PC-3 (cell line): ENCODE measurements at regions not wholly inside any gene's neighbourhood (a gene's known extent, or its start where the extent isn't known, plus 50 kb on each side); places are given as distances from the start of the nearest gene placed in this dataset.

ENCODE experiments used
- ATAC-seq: fragments of 200-7000 bp; cut with Tn5 transposase; 2 replicates; pipeline ENCODE4 v1.9.1; 2020; ENCODE audit warnings: mild to moderate bottlenecking, moderate library complexity
- BruUV-seq: library from RNA; stranded (reverse); fragments of 400-500 nt; replicated peaks from 2 replicates; lab custom pipeline; 2021; lab: Mats Ljungman, UMichigan
- CTCF ChIA-PET: fragments of 300-600 bp; sonication (Branson Sonifier 250); formaldehyde crosslinking; loops from one replicate; lab custom pipeline; 2022; ENCODE audit warnings: antibody characterized with exemption; lab: Charles Lee
- POLR2A ChIA-PET: fragments of 300-600 bp; sonication (Branson Sonifier 250); formaldehyde crosslinking; loops from one replicate; lab custom pipeline; 2022; ENCODE audit warnings: antibody characterized with exemption; ENCODE audit not compliant: unreplicated experiment; lab: Charles Lee
- DNase-seq: peaks from one replicate; pipeline ENCODE4 v3.0.0-alpha.2; 2015
- H2AFZ ChIP-seq: fragments of 300-600 bp; sonication (generic); 2 replicates; pipeline ENCODE4 v1.6.0; 2016; ENCODE audit warnings: antibody characterized with exemption, low read length
- H3F3A ChIP-seq: fragments of 300-600 bp; sonication (generic); one replicate; pipeline ENCODE4 v1.6.0; 2017; ENCODE audit warnings: antibody characterized with exemption, low read length, control low read depth, mild to moderate bottlenecking; ENCODE audit not compliant: unreplicated experiment
- H3K27ac ChIP-seq: fragments of 300-600 bp; sonication (generic); 2 replicates; pipeline ENCODE4 v1.5.1; 2016; ENCODE audit warnings: mild to moderate bottlenecking, low read length
- H3K27me3 ChIP-seq: fragments of 300-600 bp; sonication (generic); 2 replicates; pipeline ENCODE4 v1.6.1; 2016; ENCODE audit warnings: low read length, mixed read lengths
- H3K36me3 ChIP-seq: fragments of 300-600 bp; sonication (generic); 2 replicates; pipeline ENCODE4 v1.6.1; 2016; ENCODE audit warnings: low read depth, mixed run types, low read length, mixed read lengths
- H3K4me1 ChIP-seq: fragments of 300-600 bp; sonication (generic); 2 replicates; pipeline ENCODE4 v1.5.1; 2016; ENCODE audit warnings: low read length; ENCODE audit not compliant: insufficient read depth
- H3K4me2 ChIP-seq: fragments of 300-600 bp; sonication (generic); 2 replicates; pipeline ENCODE4 v1.6.0; 2016; ENCODE audit warnings: low read length
- H3K4me3 ChIP-seq: fragments of 300-600 bp; sonication (generic); 2 replicates; pipeline ENCODE4 v1.5.1; 2016; ENCODE audit warnings: mild to moderate bottlenecking, low read length, mixed read lengths
- H3K79me2 ChIP-seq: fragments of 300-600 bp; sonication (generic); 2 replicates; pipeline ENCODE4 v1.6.1; 2017; ENCODE audit warnings: low read length, mixed read lengths
- H3K9ac ChIP-seq: fragments of 300-600 bp; sonication (generic); 2 replicates; pipeline ENCODE4 v1.6.0; 2016; ENCODE audit warnings: mild to moderate bottlenecking, low read length
- H3K9me2 ChIP-seq: fragments of 300-600 bp; sonication (generic); replicated peaks from 2 replicates; pipeline ENCODE4 v1.6.1; 2016; ENCODE audit warnings: mixed run types, low read length, mixed read lengths
- H3K9me3 ChIP-seq: fragments of 300-600 bp; sonication (generic); 2 replicates; pipeline ENCODE4 v1.6.1; 2016; ENCODE audit warnings: low read length, mixed read lengths
- H4K20me1 ChIP-seq: fragments of 300-600 bp; sonication (generic); 2 replicates; pipeline ENCODE4 v1.6.1; 2016; ENCODE audit warnings: low read length, mixed read lengths
- EZH2 ChIP-seq: fragments of 300-600 bp; sonication (generic); IDR thresholded peaks from one replicate; pipeline ENCODE4 v1.6.1; 2017; ENCODE audit warnings: antibody characterized with exemption, mild to moderate bottlenecking, low read length; ENCODE audit not compliant: unreplicated experiment
- EZH2phosphoT487 ChIP-seq: fragments of 300-600 bp; sonication (generic); IDR thresholded peaks from 2 replicates; pipeline ENCODE4 v1.6.1; 2018; ENCODE audit warnings: mild to moderate bottlenecking, antibody characterized with exemption, low read length, borderline replicate concordance
- intact Hi-C: fragments of 100-400 bp; cut with micrococcal nuclease; formaldehyde crosslinking; loops from 2 replicates; pipeline ENCODE4 v1.9.0; 2023
- TF ChIP-seq, protein P1 (sequence below): fragments of 300-600 bp; sonication (generic); conservative IDR thresholded peaks from 2 replicates; pipeline ENCODE4 v1.5.1; 2017; ENCODE audit warnings: antibody characterized with exemption, low read depth, mild to moderate bottlenecking, low read length

DNA sequence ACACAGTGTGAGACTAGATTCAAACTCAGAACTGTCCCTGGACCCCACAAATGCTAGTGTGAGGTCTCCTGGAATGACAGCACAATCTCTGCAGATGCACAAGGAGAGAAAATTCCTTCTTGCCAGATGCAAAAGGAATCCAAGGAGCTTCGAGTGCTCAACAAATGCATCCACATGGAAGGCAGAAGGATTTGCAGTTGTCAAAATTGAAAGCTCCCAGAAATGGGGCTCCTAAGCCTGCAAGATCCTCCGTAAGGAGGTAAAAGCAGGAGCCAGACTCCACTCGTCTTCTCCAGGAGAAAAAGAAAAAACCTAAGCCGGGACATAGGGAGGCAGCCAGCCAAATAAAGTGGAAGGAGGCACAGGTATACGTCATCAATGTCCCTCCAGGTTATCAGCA, 355.0 kb upstream of the KLHL29 start:
- no peak overlapping the region for H2AFZ ChIP-seq
- no peak overlapping the region for H3K4me2 ChIP-seq
- no peaks in the 10 kb centered on the region for H3F3A ChIP-seq
- no peaks in the 10 kb centered on the region for H4K20me1 ChIP-seq
- H3K9me2 ChIP-seq: no peaks in the 10 kb centered on the region
- no peak overlapping the region for H3K27ac ChIP-seq
- DNase-seq (no peak), ATAC-seq (no peak)
- no peaks in the 10 kb centered on the region; the same call in 1 of the 2 replicates for H3K9me3 ChIP-seq
- H3K79me2 ChIP-seq: no peaks in the 10 kb centered on the region
- no peaks in the 10 kb centered on the region for H3K4me1 ChIP-seq
- no peak overlapping the region for H3K4me3 ChIP-seq
- POLR2A ChIA-PET: no interaction called here
- no peaks in the 10 kb centered on the region for H3K36me3 ChIP-seq
- TF ChIP-seq EZH2 (no peak), EZH2phosphoT487 (no peak)
- TF ChIP-seq, protein P1, sequence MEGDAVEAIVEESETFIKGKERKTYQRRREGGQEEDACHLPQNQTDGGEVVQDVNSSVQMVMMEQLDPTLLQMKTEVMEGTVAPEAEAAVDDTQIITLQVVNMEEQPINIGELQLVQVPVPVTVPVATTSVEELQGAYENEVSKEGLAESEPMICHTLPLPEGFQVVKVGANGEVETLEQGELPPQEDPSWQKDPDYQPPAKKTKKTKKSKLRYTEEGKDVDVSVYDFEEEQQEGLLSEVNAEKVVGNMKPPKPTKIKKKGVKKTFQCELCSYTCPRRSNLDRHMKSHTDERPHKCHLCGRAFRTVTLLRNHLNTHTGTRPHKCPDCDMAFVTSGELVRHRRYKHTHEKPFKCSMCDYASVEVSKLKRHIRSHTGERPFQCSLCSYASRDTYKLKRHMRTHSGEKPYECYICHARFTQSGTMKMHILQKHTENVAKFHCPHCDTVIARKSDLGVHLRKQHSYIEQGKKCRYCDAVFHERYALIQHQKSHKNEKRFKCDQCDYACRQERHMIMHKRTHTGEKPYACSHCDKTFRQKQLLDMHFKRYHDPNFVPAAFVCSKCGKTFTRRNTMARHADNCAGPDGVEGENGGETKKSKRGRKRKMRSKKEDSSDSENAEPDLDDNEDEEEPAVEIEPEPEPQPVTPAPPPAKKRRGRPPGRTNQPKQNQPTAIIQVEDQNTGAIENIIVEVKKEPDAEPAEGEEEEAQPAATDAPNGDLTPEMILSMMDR: no peak
- no TSS peak for BruUV-seq
- H3K9ac ChIP-seq: no peak overlapping the region
- CTCF ChIA-PET: no interaction called here
- H3K27me3 ChIP-seq: no peaks in the 10 kb centered on the region
- intact Hi-C loops: no loop called here

DNA sequence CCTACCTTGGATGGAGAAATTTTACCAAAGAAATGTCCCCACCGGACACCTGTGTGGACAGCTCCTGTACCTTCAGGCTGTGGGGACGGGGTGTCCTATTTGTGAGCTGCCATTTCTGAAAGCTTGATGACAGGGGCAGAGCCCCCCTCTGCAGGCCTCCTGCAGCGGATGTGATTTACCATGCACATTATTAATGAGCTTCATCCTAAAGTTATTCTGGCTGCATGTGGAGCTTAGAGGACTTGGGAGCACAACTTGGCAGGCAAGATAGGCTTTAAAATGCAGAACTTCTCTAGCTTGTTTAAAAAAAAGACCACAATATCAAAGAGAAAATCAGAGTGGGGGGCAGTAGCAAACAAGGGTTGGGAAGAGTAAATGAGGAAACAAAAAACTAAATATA, 350.0 kb upstream of the KLHL29 start:
- intact Hi-C loops: no loop called here
- H4K20me1 ChIP-seq: no peaks in the 10 kb centered on the region
- no peak overlapping the region for H3K4me2 ChIP-seq
- DNase-seq (no peak), ATAC-seq (no peak)
- H3K9me3 ChIP-seq: no peaks in the 10 kb centered on the region; the same call in 1 of the 2 replicates
- TF ChIP-seq, protein P1: no peak
- TF ChIP-seq EZH2: no peak
- no peak for TF ChIP-seq EZH2phosphoT487
- no TSS peak for BruUV-seq
- H3K9me2 ChIP-seq: no peaks in the 10 kb centered on the region
- POLR2A ChIA-PET: no interaction called here
- no peaks in the 10 kb centered on the region for H3K79me2 ChIP-seq
- H2AFZ ChIP-seq: no peak overlapping the region
- no peaks in the 10 kb centered on the region for H3K36me3 ChIP-seq
- no peak overlapping the region for H3K9ac ChIP-seq
- no peak overlapping the region for H3K4me3 ChIP-seq
- no peak overlapping the region for H3K27ac ChIP-seq
- no peaks in the 10 kb centered on the region for H3K4me1 ChIP-seq
- no peaks in the 10 kb centered on the region for H3F3A ChIP-seq
- H3K27me3 ChIP-seq: no peaks in the 10 kb centered on the region
- CTCF ChIA-PET: no interaction called here

DNA sequence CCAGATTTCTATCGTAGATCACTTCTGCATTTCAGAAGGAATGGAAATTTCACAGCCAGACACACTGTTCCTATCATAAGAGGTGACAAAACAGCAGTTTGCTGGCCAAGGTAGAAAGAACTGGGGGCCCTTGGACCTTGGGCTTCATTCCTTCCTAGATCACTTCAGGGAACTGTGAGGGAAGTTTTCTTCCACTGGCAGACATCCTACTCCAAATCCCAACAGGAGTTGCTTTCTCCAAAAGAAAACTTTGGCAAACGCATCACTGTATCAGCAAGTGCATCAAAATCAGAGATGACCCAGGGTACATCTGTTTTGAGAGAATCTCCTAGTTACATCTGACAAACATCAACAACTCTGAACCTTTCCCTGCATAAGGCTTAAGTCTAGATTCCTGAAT, 348.4 kb upstream of the KLHL29 start:
- no peak for DNase-seq
- Histone ChIP-seq H3K27me3 (no peaks in the 10 kb centered on the region), H4K20me1 (no peaks in the 10 kb centered on the region), H3K4me2 (no peak overlapping the region), H3K4me1 (no peaks in the 10 kb centered on the region), H3K27ac (no peak overlapping the region), H3K9ac (no peak overlapping the region), H3F3A (no peaks in the 10 kb centered on the region), H3K36me3 (no peaks in the 10 kb centered on the region), H2AFZ (no peak overlapping the region), H3K9me2 (no peaks in the 10 kb centered on the region), H3K4me3 (no peak overlapping the region), H3K79me2 (no peaks in the 10 kb centered on the region), H3K9me3 (no peaks in the 10 kb centered on the region; the same call in 1 of the 2 replicates)
- POLR2A ChIA-PET: no interaction called here
- intact Hi-C loops: no loop called here
- TF ChIP-seq EZH2phosphoT487: no peak
- TF ChIP-seq, protein P1: no peak
- no peak for TF ChIP-seq EZH2
- no peak for ATAC-seq
- BruUV-seq: no TSS peak
- CTCF ChIA-PET: no interaction called here
